K562 (cell line): ENCODE measurements at regions not wholly inside any gene's neighbourhood (a gene's known extent, or its start where the extent isn't known, plus 50 kb on each side); places are given as distances from the start of the nearest gene placed in this dataset.

ENCODE experiments used
- ATAC-seq: fragments of 200-7000 bp; cut with Tn5 transposase; 3 replicates; pipeline ENCODE4 v1.9.1; 2020; ENCODE audit warnings: moderate library complexity
- BruUV-seq: library from RNA; stranded (reverse); fragments of 400-500 nt; replicated peaks from 2 replicates; lab custom pipeline; 2021; lab: Mats Ljungman, UMichigan
- CTCF ChIA-PET: fragments of 300-600 bp; formaldehyde crosslinking; extraction: SDS; loops from one replicate; lab custom pipeline; 2021; ENCODE audit warnings: low intra/inter-chr PET ratio; lab: Yijun Ruan, JAX
- POLR2A ChIA-PET: fragments of 300-600, 350-650 bp; sonication (Branson Sonifier 250); formaldehyde crosslinking; extraction: SDS; loops from one replicate; lab custom pipeline; 2021; ENCODE audit warnings: antibody characterized with exemption, inconsistent platforms; lab: Yijun Ruan, JAX
- DNase-seq, 4 experiments: peaks; one replicate each; pipeline versions ENCODE4 v3.0.0 to v3.0.0-alpha.2; 2011 to 2018; ENCODE audit warnings: low spot score in 3 of 4, mixed read lengths in 3 of 4; ENCODE audit errors: extremely low read depth in 1 of 4
- FAIRE-seq: peaks from 2 replicates; lab custom pipeline; 2011; peaks lifted over from hg19 to GRCh38; lab: Jason Lieb, UNC
- H2AFZ ChIP-seq: 2 replicates; pipeline ENCODE4 v1.6.0; 2011; ENCODE audit warnings: low read depth, low read length, control low read depth, inconsistent platforms
- H3K27ac ChIP-seq: fragments of 200-600 bp; 3 replicates; pipeline ENCODE4 v1.8.0; 2011; ENCODE audit warnings: low read depth, mild to moderate bottlenecking, control low read depth, inconsistent platforms, low read length, moderate library complexity, mixed read lengths; ENCODE audit errors: extremely low read depth
- H3K27me3 ChIP-seq, 2 experiments: fragments of 300-600 bp in 1 of 2; 2 replicates in 1 of 2; 3 replicates in 1 of 2; pipeline versions ENCODE4 v1.6.0 to v1.8.0; 2011; ENCODE audit warnings: inconsistent platforms in 2 of 2, low read length in 2 of 2, mild to moderate bottlenecking in 1 of 2, mixed read lengths in 1 of 2, moderate library complexity in 1 of 2; ENCODE audit not compliant: control insufficient read depth in 2 of 2, insufficient read depth in 2 of 2
- H3K36me3 ChIP-seq: fragments of 300-600 bp; 3 replicates; pipeline ENCODE4 v1.8.0; 2011; ENCODE audit warnings: mild to moderate bottlenecking, low read length, inconsistent platforms; ENCODE audit not compliant: control insufficient read depth, insufficient read depth
- H3K4me1 ChIP-seq, 2 experiments: fragments of 200-600 bp in 1 of 2; replicated peaks in 1 of 2; 2 replicates in 1 of 2; 3 replicates in 1 of 2; pipeline versions ENCODE4 v1.5.1 to v1.8.0; 2011; ENCODE audit warnings: inconsistent platforms in 2 of 2, low read length in 2 of 2, mild to moderate bottlenecking in 1 of 2, mixed read lengths in 1 of 2, moderate library complexity in 1 of 2; ENCODE audit not compliant: control insufficient read depth in 2 of 2, insufficient read depth in 2 of 2
- H3K4me2 ChIP-seq: 2 replicates; pipeline ENCODE4 v1.6.1; 2011; ENCODE audit warnings: low read length, control low read depth, inconsistent platforms, mixed read lengths; ENCODE audit not compliant: insufficient read depth
- H3K4me3 ChIP-seq: fragments of 200-600 bp; sonication (generic), shearing (Covaris generic); 2 replicates; pipeline ENCODE4 v1.5.1; 2016; ENCODE audit warnings: control low read depth, inconsistent platforms
- H3K79me2 ChIP-seq: fragments of 200-600 bp; 3 replicates; pipeline ENCODE4 v1.8.0; 2011; ENCODE audit warnings: low read length, inconsistent platforms; ENCODE audit not compliant: control insufficient read depth, insufficient read depth
- H3K9ac ChIP-seq, 2 experiments: 2 replicates each; pipeline versions ENCODE4 v1.6.0 to v1.6.1; 2011; ENCODE audit warnings: low read depth in 2 of 2, low read length in 2 of 2, control low read depth in 1 of 2, inconsistent platforms in 1 of 2, mild to moderate bottlenecking in 1 of 2, mixed read lengths in 1 of 2; ENCODE audit not compliant: insufficient read depth in 1 of 2
- H3K9me1 ChIP-seq: one replicate; pipeline ENCODE4 v1.6.0; 2011; ENCODE audit warnings: inconsistent platforms, mild to moderate bottlenecking, low read length, moderate library complexity; ENCODE audit not compliant: control insufficient read depth, insufficient read depth
- H3K9me3 ChIP-seq: replicated peaks from 2 replicates; pipeline ENCODE4 v1.5.1; 2011; ENCODE audit warnings: low read depth, low read length, inconsistent platforms; ENCODE audit not compliant: control insufficient read depth, insufficient read depth
- H4K20me1 ChIP-seq: replicated peaks from 2 replicates; pipeline ENCODE4 v1.6.1; 2011; ENCODE audit warnings: low read length, inconsistent platforms, mixed read lengths; ENCODE audit not compliant: control insufficient read depth, insufficient read depth
- EHMT2 ChIP-seq: fragments of 450-650 bp; IDR thresholded peaks from 2 replicates; pipeline ENCODE4 v1.6.1; 2018; ENCODE audit warnings: antibody characterized with exemption
- HNRNPH1 ChIP-seq: fragments of 200-400 bp; formaldehyde crosslinking; optimal IDR thresholded peaks from 2 replicates; pipeline ENCODE3; 2017; ENCODE audit warnings: low read depth, mild to moderate bottlenecking, low read length, moderate library complexity
- MYBL2 ChIP-seq, 2 experiments: fragments of 450-650 bp in 1 of 2; sonication (generic) in 1 of 2; formaldehyde crosslinking in 1 of 2; IDR thresholded peaks; 2 replicates each; pipeline versions ENCODE4 v1.6.1 to v1.8.1; 2017 to 2022; ENCODE audit warnings: borderline replicate concordance in 1 of 2, inconsistent platforms in 1 of 2, low read depth in 1 of 2, mild to moderate bottlenecking in 1 of 2, missing genetic modification reagents in 1 of 2, moderate library complexity in 1 of 2
- PRPF4 ChIP-seq: fragments of 200-400 bp; formaldehyde crosslinking; IDR thresholded peaks from one replicate; pipeline ENCODE4 v1.6.1; 2017; ENCODE audit warnings: low read length, low read depth, mild to moderate bottlenecking; ENCODE audit not compliant: insufficient read depth, poor library complexity, severe bottlenecking
- ZBED1 ChIP-seq: IDR thresholded peaks from 2 replicates; pipeline ENCODE4 v1.6.1; 2014
- ZBTB12 ChIP-seq: fragments of 250-450 bp; sonication (Bioruptor Pico); IDR thresholded peaks from 2 replicates; pipeline ENCODE4 v1.4.0; 2020
- ZNF280A ChIP-seq: fragments of 450-650 bp; IDR thresholded peaks from 2 replicates; pipeline ENCODE4 v1.6.1; 2018; ENCODE audit warnings: mild to moderate bottlenecking, low read depth; ENCODE audit not compliant: partially characterized antibody
- ZNF699 ChIP-seq: fragments of 250-450 bp; sonication (Bioruptor Pico); IDR thresholded peaks from 2 replicates; pipeline ENCODE4 v1.8.0; 2021; ENCODE audit warnings: mild to moderate bottlenecking, moderate library complexity; ENCODE audit not compliant: insufficient replicate concordance
- WGBS: fragments of 100-300 bp; shearing (Covaris generic); methylation state at CpG from one replicate; pipeline ENCODE4 v1.1.6; 2016; ENCODE audit warnings: low coverage, mixed read lengths; ENCODE audit not compliant: insufficient coverage; ENCODE audit errors: missing lambda C conversion rate; 5-methylcytosine and 5-hydroxymethylcytosine counted together
- in situ Hi-C: fragments of 300-500 bp; cut with MboI; formaldehyde crosslinking; loops from 4 replicates; pipeline ENCODE4 v1.15.0; 2018; ENCODE audit warnings: inconsistent platforms, mixed read lengths
- intact Hi-C: fragments of 100-400 bp; cut with micrococcal nuclease; formaldehyde crosslinking; loops from 2 replicates; pipeline ENCODE4 v1.14.2; 2022

- TF ChIP-seq ZBTB12 (CRISPR knock-in tag): no peak
- TF ChIP-seq PRPF4: no peak
- peak; percentile 30; the same call in 1 of the 2 replicates for TF ChIP-seq MYBL2 (IDR thresholded peaks at IDR 0.05; ENCODE audit: low read depth)
- TF ChIP-seq MYBL2 (CRISPR knock-in tag; IDR thresholded peaks at IDR 0.05; ENCODE audit: borderline replicate concordance): no peak
- TF ChIP-seq, all 486 proteins: peak for 11
Measured at GRCh38 chr2:187640926-187641510, 86.8 kb upstream of the TFPI start (continued).

- Histone ChIP-seq H3K27ac (no peak overlapping the region), H3K9me1 (no peaks in the 10 kb centered on the region), H3K27me3 (no peaks in the 10 kb centered on the region)
- no TSS peak for BruUV-seq
- DNase-seq: no peak
- no peak for TF ChIP-seq ZNF280A
- TF ChIP-seq EHMT2: no peak
- TF ChIP-seq ZBED1: no peak
- no peak for TF ChIP-seq ZNF699 (CRISPR knock-in tag)
- no peak for TF ChIP-seq HNRNPH1
- TF ChIP-seq, all 486 proteins: peak for 0
- no peaks in the 10 kb centered on the region for H3K36me3 ChIP-seq
- H2AFZ ChIP-seq: no peak overlapping the region
- H3K4me3 ChIP-seq: no peak overlapping the region
- intact Hi-C loops: no loop called here
- ATAC-seq: no peak
- in situ Hi-C loops: no loop called here
- H3K4me1 ChIP-seq: no peaks in the 10 kb centered on the region; a peak in 1 of 5 replicates
- ChIA-PET CTCF (no interaction called here), POLR2A (no interaction called here)
- H3K79me2 ChIP-seq: no peaks in the 10 kb centered on the region
- no peak overlapping the region for H3K9ac ChIP-seq
- H4K20me1 ChIP-seq: no peaks in the 10 kb centered on the region
- 41% methylated on average over 4 of the region's 4 CpGs for WGBS
- no peak overlapping the region for H3K4me2 ChIP-seq
- no peak for FAIRE-seq
- H3K9me3 ChIP-seq: no peaks in the 10 kb centered on the region
Measured at GRCh38 chr2:187642498-187642897, 88.3 kb upstream of the TFPI start.
